ENCODE measurements at regions not wholly inside any gene's neighbourhood (a gene's known extent, or its start where the extent isn't known, plus 50 kb on each side); places are given as distances from the start of the nearest gene placed in this dataset.

DNA sequence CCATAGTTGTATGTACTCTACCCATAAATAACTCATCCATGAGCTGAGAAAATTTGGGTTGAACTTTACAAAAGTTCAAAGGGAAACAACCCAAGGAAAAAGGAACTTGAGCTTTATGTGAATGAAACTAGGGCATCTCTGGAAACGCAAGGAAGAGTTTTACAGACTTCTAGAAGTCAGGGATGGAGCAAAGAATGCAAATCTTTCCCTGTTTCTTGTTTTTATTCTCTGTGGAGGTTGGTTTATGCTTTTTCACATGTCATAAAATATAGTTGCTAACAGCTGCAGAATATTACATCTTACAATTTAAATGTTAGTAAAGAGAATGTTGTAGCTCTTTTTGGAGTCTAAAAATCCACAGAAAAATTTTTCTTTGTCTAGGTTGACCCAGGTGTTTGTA is 754.1 kb downstream of the PCDH7 start:
- TF ChIP-seq, protein P1, sequence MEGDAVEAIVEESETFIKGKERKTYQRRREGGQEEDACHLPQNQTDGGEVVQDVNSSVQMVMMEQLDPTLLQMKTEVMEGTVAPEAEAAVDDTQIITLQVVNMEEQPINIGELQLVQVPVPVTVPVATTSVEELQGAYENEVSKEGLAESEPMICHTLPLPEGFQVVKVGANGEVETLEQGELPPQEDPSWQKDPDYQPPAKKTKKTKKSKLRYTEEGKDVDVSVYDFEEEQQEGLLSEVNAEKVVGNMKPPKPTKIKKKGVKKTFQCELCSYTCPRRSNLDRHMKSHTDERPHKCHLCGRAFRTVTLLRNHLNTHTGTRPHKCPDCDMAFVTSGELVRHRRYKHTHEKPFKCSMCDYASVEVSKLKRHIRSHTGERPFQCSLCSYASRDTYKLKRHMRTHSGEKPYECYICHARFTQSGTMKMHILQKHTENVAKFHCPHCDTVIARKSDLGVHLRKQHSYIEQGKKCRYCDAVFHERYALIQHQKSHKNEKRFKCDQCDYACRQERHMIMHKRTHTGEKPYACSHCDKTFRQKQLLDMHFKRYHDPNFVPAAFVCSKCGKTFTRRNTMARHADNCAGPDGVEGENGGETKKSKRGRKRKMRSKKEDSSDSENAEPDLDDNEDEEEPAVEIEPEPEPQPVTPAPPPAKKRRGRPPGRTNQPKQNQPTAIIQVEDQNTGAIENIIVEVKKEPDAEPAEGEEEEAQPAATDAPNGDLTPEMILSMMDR (IDR thresholded peaks at IDR 0.05): no peak
- TF ChIP-seq ZFX (IDR thresholded peaks at IDR 0.05; ENCODE audit: borderline replicate concordance): no peak

Measured in 22Rv1 (cell line).